Right forelimb (tissue), 1 donor: ENCODE measurements at regions not wholly inside any gene's neighbourhood (a gene's known extent, or its start where the extent isn't known, plus 50 kb on each side); places are given as distances from the start of the nearest gene placed in this dataset.

Source experiments
- DNase-seq: peaks from one replicate; pipeline ENCODE4 v3.0.0-alpha.2; 2018

DNA sequence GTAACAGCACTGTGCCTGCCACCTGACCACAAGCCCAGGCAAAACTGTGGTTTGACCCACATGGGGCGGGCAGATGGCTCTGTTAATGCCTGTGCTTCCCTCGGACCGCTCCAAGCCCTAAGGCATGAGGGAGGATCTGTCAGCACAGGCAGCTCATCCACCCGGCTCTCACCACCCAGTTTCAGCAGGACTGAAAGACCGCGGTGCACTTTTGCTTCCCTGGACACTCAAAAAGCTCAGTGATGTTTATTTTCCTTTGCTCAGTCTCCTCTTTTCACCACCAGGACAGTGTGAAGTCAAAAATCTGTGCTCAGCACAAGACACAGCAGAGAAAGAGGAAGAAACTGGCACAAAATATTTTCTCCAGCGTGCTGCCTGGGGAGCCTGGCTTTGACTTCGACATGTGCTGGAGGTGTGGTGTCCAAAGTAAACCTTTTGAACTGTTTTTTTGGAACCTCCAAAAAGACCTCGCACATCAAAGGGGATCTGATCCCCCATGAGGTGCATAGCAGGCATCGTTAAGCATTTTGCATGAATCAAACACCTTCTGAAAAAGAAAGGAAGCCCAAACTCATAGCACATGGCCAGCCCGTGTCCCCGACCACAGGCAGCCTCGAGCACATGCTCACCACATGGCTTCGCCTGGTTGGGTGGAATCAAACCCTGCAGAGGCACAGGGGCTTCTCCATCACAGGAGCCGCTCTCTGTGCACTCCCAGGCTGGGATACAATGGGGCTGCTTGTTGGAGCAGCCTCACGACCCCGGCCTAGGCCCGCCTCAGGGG, 441.7 kb upstream of the JARID2 start:
- peak; percentile 49 for DNase-seq

DNA sequence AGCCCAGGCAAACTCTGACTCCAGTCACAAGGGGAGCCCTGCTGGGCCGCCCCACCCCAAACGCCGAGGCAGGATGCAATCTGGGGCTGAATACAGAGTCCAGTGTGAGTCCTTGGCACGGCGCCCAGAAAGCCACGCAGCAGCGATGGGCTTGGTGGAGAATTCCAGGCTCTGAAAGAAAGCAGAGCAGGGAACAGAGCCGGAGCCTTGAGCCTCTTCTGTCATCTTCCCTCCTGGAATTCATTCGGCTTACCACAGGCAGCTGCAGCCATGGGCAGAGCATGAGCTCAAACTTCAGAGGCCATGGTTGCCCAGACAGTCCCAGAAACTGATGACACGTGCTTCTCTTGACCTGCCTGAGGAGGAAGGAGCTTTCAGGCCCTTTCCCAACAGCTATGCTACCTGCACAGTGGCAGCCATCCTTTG, 441.1 kb upstream of the JARID2 start:
- DNase-seq = peak; percentile 81

- no peak for DNase-seq
Observed at GRCh38 chr6:14806101-14806500, 439.8 kb upstream of the JARID2 start.

DNA sequence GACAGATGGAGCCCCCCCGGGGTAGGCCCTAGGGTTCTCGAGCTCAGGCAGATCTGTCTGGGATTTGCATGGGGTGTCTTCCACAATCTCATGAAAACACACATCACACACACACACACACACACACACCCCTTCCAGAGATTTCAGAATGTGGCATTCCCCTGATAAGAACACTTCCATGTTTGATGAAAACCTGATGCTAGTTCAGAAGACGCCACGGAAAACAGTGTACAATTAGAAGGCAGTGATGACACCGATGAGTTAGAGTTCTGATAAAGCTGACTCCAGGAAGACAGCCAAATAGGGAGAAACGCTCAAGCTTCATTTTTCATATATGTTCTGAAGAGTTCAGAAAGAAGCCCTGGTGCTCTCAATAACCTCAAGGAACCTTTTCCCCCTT, 438.7 kb upstream of the JARID2 start:
- DNase-seq = no peak

DNA sequence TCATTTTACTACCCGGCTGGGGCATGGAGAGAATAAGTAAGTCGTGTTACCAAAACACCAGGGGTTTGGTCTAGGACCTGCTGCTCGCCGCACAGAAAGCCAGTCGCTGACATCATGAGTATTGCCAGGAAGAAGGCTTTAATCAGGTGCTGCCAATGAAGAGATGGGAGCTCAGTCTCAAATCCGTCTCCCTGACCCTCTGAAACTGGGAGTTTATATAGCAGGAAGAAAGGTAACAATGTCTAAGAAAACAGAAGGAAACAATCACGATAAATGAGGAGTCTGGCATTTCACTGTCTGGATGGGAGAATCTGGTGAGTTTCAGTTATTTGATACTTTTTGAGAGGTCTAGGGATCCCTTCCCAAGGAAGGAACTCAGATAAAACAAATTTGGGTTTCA, 437.9 kb upstream of the JARID2 start:
- DNase-seq = no peak

- no peak for DNase-seq
Observed at GRCh38 chr6:14810021-14810420, 435.8 kb upstream of the JARID2 start.

DNA sequence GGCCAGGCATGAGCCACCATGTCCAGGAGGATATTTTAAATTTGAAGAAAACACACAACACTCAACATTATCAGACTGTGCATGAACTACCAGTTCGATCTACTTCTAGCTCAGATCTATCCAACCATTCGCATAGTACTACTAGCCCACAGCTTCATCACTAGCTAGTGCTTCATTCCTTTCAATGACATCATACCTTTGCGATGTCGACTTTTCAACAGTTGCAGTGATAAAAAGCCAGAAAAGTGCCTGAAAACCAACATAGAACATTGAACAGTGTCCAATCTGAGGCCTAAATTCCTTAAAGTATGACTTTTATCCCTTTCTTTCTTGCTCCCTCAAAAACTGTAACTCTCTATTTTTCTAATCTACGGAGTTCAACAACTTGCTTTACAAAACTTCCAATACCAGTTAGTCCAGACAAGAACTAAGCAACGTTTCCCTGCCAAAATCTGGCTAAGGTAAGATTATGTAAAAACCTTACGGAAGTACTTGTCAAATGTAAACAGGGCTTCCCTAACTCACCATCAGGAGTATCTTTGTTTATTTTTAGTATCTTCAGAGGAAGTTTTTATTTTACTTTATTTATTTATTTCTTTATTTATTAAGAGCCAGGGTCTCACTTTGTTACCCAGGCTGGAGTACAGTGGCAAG, 434.0 kb upstream of the JARID2 start:
- no peak for DNase-seq

- DNase-seq = no peak
Observed at GRCh38 chr6:14814016-14814415, 431.9 kb upstream of the JARID2 start.

DNA sequence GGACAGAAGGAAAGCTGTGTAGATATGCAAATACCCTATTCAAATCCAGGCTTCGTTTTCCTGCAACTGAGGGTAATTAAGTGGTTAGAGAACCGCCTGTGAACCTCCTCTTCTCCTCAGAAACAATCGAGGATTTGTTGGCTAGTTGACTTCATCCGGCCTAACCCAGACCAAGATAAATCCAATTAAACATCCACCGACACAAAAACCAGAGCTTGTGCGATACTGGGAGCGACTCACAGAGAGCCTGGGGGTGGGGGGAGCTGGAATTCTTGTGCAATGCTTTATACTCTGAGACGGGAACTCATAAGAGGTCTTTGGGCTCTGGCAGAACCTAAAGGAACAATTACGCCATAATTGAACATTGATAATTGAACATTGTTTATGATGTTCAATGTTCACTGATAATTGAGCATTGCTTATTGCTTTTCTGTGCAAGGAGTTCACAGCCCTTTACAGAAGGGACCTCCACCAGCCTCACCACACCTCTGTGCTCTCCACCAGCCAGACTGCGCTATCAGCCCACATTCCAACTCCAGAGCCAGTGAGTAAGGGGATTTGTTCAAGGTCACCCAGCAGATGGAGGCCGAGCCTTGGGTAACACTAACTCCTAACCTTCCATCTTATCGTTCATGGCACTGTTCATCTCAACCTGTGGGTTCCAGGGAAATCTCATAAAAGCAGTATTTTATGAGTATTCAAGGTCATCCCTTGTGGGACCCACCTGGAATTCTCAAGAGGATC, 429.6 kb upstream of the JARID2 start:
- DNase-seq = no peak

DNA sequence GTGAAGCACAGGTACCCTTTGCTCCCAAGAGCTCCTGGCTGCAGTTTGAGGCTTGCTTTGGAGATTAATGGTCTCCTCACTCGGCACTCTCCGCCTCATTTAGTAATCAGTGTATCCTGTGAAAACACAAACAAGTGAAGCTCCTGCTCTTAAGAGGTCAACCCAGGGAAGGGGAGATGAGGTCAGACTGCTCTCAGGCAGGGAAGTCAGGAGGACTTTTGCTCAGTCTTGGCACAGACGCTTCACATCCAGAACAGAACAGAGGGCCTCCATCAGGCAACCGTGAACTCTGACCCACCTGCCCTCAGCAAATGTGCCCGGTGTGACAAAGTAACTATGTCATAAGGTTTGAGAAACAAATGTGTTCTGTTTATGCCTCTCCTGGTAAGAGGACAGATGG, 428.8 kb upstream of the JARID2 start:
- DNase-seq = no peak

DNA sequence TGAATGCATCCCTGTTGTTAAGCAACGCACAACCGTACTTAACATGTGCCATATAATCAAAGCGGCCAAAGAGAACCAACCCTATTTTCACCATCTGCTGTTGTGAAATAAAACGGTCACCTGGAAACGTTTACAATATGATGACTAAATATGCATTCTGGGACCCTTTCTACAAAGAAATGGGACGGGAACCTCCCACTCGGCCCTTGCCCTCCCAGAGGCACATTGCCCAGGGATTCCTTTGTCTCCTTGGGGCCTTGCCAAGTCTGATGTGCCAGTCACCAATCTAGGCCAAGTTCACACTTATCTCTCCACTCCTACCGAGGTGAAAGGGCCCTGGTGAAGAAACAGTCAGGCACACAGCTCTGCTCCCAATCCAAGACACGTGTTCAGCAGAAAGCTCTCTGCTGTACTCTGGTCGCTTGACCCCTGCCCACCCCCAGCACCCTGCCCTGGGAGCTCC, 427.4 kb upstream of the JARID2 start:
- DNase-seq = no peak

- DNase-seq = no peak
Observed at GRCh38 chr6:14819001-14819400, 426.9 kb upstream of the JARID2 start.

GRCh38 chr6:14819840-14820420, 425.9 kb upstream of the JARID2 start:
- no peak for DNase-seq

DNA sequence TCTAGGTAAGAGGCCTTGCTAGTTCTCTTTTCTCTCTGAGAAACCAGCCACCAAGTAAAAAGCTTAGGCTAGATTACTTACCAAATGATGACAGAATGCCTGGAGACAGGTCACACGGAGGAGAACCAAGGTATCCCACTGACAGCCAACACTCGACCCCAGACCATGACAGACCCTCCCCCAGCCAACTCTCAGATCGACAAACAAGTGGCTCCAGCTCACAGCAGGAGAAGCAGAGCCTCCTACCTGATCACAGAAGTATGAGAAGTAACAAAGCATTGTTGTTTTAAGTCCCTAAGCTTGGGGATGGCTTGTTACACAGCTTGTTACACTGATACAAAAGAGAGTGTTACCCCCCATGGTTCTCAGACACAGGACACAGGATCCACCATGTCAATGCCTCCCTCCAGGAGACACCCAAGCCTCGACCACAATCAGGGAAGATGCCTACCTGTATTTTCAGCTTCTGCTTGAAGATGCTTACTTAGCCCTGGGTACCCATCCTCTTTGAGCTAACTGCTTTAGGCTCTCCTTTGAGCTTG, 423.8 kb upstream of the JARID2 start:
- DNase-seq = no peak

DNA sequence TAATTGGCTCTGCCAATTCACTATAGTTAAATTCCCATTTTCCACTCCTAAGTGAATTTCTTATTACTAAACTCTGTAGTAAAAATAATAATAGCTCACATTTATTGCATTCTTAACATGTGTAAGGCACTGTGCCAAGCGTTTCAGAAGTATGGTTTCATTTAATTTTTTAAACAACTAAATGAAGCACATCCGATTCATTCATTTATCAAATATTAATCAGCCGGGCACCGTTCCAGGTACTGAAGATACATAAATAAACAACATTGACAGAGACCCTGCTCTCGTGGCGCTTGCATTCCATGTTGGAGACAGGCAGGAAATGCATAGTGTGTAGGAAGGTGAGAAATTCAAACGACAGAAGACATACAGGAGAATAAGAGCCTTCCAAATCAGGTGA, 423.2 kb upstream of the JARID2 start:
- DNase-seq = no peak

- DNase-seq = no peak
Observed at GRCh38 chr6:14824060-14824459, 421.8 kb upstream of the JARID2 start.

GRCh38 chr6:14824484-14825275, 421.2 kb upstream of the JARID2 start:
- DNase-seq = no peak

DNA sequence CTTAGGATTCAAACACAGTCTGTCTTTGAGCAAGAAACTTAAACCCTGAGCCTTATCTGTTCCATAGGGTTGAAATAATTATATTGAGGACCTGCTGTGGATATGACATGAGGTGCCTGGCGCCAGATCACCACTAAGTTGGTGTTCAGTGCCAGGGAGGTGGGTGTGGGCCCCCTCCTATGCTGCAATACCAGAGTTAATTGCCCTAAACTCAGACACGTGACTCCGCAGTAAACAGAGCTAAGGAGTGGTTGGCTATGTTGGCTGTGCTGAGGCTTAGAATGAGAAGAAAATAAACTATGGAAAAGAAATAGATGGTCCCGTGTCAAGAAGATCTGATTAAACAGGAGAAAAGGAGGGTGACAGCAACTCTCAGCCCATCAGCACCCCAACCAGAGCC, 419.4 kb upstream of the JARID2 start:
- DNase-seq = no peak

GRCh38 chr6:14827354-14827753, 418.5 kb upstream of the JARID2 start:
- DNase-seq = no peak

GRCh38 chr6:14828201-14828611, 417.7 kb upstream of the JARID2 start:
- DNase-seq = no peak

DNA sequence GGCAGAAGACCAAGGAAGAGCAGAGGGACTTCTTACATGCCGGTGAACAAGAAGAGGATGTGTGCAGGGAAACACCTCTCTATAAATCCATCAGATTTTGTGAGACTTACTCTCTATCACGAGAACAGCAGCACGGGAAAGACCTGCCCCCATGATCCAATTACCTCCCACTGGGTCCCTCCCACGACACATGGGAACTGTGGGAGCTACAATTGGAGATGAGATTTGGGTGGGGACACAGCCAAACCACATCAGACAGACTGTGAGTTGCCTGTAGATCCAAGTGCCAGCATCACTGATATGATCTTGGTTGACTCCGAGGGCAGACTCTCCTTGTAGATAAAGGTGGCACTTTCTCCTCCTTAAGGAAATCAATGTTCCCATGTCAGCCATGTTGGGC, 414.8 kb upstream of the JARID2 start:
- DNase-seq = no peak

DNA sequence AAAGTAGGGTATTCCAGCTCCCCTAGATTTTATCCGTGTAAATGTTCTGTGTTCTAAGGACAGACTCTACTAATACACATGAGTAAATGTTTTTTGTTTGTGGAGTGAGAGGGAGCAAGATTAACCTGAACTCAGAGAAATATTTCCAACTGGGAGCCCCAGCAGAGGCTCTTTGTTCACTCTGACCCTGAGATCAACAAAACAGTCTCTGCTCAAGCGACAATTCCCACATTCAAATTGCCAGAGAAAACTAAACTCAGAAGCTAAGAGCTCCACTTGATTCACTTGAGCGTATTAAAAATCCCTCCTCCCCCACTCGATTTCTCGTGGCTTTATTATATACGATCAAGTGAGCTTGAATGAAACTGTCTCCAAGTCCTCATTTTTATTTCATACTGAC, 413.9 kb upstream of the JARID2 start:
- no peak for DNase-seq
